ENCODE measurements at regions not wholly inside any gene's neighbourhood (a gene's known extent, or its start where the extent isn't known, plus 50 kb on each side); places are given as distances from the start of the nearest gene placed in this dataset.
"Not testable (repeated sequence)": the region's sequence is repeated elsewhere in the genome, so short reads cannot be mapped to it uniquely, and the experiment has no call there.

DNA sequence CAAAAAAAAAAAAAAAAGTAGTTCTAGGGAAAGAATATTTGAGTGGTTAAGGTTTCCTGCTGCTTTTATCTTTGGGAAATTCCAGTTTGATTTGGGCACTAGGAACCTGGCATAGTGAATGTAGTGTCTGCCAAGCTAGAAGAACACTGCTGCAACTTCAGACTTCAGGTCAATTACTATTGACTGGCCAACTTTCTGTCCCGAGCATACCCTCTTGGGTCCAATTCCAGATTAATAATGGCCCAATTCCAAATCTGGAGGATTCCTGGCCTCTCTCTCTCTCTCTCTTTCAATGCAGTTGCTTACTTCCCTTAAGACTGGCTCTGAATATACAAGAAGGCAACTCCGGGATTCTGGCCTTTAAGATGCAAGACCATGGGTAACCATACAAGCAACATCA, 74.9 kb downstream of the ANKEF1 start:
- DNase-seq = no peak

DNA sequence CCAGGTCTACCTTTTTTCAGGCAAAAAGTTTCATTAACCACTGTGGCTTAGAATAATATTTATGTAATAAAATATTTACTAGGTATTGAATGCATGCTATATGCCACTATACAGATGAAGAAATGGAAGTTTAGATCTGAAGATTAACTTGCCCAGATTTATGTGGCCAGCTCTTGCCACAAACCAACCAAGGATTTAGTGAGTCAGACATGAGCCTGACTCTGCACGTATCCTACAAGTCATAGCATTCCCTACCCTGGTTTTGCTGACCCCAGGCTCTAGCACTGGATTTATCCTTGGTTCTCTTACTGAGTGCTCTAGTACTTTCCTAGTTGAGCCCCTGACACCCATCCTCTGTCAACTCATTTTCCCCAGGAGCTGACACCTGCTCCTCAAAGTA, 75.4 kb downstream of the ANKEF1 start:
- DNase-seq = no peak

DNA sequence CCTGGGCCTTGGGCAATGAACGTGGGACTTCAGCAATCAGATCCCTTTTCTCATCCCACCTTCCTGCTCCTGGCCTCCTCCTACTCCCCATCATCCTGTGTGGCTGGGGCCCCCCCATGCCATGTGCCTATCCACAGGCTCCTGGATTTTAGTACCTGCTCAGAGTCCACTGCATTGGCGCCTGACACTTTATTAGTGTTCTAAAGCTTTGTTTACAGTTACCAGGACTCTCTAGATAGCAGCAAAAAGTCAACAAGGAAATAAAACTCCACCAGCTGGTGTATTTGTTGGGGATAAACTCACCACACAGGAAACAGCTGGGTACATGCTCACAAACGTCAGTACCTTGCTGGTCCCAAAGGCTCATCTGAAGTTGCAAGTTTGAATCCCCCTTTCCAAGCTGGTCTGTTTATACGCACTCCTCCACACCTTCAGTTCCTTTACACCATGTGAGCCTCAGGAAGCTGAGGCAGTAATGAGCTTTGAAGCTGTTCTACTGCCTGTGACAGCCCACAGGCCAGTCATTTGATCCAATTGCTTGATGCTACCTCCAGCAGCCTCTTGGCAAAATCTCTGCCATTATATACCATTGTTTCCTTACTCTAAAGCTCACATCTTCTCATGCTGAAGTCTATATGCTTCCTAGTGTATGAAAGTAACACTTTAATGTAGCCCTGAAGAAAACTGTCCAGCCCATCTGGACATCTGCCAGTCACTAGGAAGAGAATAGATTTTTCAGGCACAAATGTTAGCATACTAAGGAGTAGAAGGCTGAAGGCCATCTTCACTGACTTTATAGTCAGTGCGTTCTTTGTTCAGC, 76.6 kb downstream of the ANKEF1 start:
- DNase-seq = no peak

DNA sequence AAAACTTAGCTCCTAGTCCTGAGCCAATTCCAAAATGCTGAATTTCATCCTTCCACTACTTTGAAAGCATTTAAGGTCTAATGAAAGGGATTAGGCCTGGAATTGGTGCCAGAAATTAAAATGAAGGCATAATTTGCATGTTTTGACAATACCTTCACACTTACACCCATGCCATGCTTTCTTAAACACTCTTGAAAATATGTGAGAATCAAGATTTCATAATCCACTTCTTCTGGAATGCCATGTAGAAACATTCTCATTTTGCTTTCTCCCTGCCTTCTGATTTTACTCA, 77.1 kb downstream of the ANKEF1 start:
- no peak for DNase-seq

DNA sequence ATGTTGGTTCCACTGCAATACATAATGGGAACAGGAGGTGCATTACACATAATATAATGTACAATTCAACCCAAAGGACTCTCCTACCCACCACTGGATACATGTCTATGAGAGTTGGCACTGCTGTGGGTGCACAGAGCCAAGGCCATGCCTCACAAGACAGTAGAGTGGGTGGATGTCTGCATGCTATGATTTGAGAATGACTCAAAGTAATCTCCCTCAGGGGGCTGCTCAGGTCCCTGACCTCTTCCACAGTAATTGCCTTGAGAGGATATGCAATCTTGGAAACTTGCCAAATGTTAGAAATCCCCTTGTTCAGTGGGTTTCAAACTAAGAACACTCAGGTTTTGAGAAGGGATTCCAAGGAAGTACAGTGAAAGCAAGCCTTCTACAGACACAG, 79.0 kb downstream of the ANKEF1 start:
- no peak for DNase-seq

DNA sequence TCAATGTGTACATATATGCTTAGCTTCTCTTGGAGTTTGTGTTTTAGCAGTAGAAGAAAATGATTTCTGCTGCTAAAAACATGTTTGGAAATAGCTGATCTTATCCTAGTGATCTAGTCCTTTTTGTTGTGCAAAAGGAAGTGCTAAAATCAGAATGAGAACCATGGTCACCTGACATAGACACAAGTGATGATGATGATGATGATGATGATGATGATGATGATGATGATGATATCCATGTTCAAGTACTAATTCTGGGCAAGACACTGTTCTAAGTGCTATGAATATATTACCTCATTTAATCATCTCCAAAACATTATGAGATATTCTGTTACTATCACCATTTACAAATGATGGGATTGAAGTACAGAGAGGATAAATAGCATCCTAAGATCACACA, 79.8 kb downstream of the ANKEF1 start:
- DNase-seq = no peak

DNA sequence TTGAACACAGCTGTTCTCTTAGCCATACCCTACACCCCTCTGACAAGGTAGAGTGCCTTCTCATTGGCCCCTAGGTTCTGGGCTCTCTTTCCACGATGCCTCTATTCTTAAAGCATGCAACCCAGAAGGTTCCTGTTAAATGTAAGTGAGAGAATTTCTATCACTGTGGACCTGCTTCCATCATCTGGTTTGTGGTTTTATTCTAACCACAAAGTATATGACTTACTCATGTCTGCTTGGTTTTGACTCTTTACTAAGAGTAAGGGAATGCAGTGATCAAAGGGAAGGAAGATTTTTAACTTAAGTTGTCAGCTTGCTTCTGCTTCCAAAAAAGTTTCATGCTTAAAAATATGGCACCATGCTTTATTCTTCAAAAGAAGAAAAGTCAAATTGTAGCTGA, 80.2 kb downstream of the ANKEF1 start:
- DNase-seq = no peak

DNA sequence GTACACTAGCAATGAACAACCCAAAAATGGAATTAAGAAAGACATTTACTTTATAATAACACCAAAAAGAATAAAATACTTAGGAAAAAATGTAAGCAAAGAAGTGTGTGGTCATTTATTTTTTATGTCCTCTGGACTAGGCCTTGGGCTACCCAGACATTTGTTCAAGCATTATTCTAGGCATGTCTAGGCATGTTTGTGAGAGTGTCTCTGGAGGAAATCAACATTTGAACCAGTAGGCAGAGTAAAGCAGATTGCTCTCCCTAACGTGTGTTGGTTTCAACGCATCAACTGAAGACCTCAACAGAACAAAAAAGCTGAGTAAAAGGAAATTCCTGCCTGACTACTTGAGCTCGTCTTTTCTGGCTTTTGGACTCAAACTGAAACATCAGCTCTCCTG, 84.5 kb downstream of the ANKEF1 start:
- DNase-seq = peak; percentile 12

DNA sequence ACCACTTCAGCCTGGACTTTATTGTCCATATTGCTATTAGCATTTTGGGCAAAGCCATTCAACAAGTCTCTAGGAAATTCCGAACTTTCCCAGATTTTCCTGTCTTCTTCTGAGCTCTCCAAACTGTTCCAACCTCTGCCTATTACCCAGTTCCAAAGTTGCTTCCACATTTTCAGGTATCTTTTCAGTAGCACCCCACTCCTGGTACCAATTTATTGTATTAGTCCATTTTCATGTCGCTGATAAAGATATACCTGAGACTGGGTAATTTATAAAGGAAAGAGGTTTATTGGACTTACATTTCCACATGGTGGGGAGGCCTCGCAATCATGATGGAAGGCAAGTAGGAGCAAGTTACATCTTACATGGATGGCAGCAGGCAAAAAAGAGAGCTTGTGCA, 90.1 kb downstream of the ANKEF1 start:
- not testable (repeated sequence) for DNase-seq

DNA sequence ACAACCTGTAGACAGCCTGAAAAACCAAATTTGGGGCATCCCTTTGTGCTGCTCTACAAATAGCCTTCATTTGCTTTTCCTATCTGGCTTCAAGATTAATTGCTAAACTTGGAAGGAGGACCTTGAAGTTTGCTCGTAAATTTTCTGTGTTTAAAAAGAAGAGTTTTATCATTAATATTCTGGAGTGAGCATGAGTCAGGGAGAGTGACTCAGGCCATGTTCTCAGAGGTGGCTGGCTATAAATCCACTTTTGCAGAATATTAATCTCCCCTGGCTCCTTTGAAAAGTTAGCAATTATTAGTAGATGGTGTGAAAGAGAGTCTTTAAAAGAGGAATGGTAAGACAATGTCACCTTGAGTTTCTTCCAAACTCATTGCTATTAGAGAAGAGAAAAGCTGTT, 91.0 kb downstream of the ANKEF1 start:
- no peak for DNase-seq

DNA sequence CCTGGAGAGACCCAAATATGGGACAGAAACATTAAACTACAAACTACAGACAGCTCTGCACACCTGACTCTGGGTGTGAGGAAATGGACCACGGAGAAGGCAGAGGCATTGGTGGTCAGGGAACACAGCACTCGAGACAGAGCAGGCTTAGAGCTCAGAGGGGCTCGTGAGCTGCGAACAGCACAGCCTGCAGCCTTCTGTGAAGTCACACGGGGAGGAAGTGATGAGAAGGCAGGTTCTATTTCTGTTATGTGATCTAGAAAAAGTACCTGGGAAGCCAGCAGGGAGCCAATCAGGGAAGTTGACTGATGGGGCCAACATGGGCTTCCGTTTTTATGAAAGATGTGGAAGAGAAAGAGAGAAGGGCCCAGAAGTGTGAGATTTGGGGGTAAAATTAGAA, 88.9 kb upstream of the SNAP25 start:
- no peak for DNase-seq

DNA sequence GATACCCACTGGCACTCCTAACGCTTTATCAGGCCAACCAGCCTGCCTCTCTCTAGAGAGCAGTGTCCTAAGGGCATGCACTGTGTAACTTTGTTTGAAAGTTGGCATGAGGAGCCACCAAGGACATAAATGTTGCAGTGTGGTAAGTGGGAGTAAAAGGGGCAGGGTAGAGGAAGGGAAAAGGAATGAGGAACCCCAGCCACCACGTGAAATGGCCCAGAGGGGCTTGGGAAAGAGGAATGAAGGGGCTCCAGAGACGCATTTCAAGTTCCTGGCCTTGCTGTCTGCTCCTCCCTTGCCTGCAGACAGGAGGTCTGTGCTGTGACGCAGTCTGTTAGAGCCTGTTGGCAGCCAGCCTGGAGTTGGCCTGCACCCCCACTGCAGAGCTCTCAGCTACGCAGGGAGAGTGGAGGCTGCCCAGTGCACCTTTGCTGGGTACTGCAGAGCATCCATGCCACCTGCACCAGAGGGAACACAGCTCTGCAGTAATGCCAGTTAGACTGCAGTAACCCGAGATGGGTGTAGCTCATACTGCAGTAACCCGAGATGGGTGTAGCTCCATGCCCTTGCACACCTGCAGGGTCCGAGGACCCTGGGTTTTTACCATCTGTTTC, 86.8 kb upstream of the SNAP25 start:
- DNase-seq = peak; percentile 81

DNA sequence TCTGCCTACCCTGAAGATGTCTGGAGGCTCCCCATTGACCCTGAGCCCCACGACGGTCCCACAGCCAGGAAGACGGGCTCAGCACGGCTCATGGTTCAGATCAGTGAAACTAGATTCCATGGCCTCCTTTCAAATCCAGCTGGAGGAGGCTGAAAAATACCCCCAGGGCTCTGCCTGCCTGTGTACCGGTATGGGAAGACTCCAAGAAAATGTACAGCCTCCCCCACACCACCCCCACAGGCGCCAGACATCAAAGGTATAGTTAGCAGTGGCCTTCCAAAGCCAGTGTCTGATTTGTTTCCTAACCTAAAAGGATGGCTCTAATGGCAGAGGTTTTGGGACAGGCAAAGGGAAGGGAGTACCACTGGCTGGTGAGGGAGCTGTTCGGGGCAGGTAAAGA, 86.2 kb upstream of the SNAP25 start:
- no peak for DNase-seq

DNA sequence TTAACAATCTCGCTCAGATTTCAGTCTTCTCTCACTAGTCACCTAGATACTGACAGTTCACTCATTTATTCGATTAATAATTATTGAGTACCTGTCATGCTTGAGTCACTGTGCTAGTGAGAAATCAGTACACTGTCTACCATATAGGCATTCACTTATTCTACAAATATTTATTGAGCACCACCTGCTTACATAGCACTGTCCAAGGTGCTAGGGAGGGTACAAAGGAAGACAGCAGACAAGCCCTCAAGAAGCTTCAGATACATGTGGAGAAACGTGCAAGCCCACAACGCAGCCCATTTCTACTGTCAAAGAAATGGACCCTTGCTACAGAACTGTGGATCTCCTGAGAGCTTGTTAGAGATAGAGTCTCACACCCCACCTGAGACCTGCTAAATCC, 85.1 kb upstream of the SNAP25 start:
- DNase-seq = no peak

DNA sequence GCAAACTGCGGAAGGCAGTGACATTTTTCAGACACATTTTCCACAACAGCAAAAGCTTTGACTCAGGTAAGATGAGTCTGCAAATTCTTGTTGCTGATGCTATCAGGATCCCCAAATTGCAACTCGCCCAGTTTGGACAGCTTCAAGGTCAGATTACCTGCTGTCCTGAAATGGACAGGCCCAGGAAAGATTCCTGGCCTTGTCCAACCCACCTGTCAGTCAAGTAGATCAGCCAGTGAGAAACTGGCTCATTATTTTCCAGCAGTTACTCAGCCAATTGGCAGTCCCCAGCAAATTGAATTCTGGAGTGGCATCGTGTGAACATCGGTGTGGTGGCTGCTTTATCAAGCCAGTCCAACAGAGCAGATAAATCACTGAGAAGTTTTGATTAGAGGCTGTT, 84.5 kb upstream of the SNAP25 start:
- no peak for DNase-seq

DNA sequence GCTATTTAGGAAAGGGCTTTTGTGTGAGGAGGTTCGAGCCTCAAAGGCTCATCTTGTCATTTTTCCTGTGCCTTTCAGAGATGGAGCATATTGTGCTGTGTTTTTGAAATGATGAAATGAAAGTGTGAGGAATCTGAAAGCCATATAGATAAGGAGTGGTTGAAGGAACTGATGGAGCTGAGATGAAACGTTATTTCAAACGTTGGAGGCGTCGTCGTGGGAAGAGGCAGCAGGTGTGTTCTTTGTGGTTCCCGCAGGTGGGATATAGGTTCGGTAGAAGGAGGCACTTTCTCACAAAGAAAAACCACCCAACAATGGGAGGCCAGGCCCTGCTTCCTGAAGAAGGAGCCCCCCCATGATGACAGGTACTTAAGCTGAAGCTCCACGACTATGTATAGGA, 83.2 kb upstream of the SNAP25 start:
- no peak for DNase-seq

DNA sequence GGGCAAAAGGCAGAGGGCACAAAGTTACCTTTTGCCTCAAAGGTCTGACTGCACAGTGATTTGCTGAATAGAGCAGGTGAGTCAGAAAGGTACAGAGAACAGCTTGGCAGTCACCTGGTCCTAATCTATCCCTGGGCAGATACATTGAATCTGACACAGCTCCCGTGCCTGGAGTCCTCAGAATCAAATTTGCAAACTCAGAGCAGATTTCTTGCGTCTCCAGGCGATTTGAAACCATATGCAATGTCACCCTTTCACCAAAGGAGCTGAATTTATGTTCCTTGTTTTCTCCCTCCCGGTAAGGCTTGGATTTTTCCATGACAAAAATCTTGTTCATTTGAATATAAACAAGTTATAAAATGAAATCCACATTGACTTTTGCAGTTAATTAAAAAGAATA, 81.6 kb upstream of the SNAP25 start:
- no peak for DNase-seq

DNA sequence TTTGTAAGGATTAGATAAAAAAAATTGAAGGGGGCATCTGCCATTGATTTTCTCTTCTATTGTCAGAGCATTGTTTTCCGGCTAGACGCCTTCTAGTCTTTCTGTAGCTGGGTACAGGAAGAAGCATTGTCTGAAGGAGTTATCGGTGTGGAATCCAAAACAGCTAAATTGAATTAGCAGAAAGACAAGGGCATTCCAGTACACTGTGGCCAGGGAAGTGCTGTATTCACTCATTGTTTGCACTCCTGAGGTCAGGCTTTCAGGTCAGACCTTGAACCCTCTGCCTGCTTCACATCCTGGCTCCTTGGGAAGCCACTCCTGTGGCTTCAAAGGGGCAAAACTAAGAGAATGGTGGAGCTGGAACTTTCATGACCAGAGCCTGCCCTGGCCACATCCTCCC, 81.1 kb upstream of the SNAP25 start:
- no peak for DNase-seq

DNA sequence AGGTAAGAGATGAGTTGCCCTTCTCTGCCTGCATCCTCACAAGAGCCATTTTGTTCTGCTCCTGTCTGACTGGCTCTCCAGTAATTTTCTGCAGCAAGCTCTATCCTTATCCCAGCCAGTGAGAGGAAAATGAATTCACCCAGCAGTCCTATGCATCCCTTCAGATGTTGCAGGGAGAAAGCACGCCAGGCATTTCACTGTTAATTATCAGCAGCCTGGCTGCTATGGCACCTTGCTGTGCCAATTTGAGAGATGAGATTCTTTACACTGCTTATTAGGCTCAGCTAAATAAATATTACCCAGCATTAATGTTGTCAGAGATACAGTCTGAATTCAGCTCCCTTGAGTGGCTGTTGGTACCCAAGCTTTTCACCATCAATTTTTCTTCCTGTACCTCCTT, 61.1 kb upstream of the SNAP25 start:
- no peak for DNase-seq

DNA sequence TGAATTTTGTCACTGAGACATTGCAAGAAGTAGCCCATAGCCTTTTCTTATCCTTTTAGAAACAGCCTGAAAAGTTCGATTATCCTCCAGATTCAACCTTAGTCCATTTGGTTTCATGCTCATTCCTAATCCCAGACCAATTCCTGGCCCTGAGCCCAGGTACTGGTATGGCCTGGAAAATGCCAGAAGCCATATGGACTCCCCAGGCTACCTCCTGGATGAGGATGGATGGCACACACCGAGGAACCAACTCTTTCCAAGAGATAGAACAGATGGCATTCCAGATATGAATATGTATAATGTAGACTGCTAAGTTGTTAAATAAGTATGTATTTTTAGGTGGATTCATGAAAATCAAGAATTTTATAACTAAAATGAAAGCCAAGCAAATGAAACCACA, 51.6 kb upstream of the SNAP25 start:
- no peak for DNase-seq

DNA sequence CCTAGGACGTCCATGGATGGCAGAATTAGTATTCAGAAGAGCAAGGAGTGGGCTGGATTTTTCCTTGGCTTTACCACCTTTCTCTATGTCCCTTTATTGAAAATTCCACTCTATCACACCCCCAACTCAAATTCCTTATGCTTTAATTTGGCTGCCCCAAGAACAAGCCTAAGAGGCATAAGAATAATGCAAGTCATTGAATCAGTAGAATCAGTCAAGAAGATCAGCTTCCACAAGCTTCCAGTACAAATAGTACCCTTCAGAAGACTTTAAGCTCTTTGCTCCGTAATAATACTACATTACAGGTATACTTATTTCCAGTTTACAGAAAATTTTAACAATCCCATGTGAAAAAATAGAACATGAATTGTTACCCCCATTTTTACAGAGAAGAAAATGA, 51.0 kb upstream of the SNAP25 start:
- no peak for DNase-seq

Measured in NCI-H1105 treated with DMSO at 0.1 percent for 48 hours (cell line).